ENCODE measurements at regions not wholly inside any gene's neighbourhood (a gene's known extent, or its start where the extent isn't known, plus 50 kb on each side); places are given as distances from the start of the nearest gene placed in this dataset.

- TF ChIP-seq EZH2 (IDR thresholded peaks at IDR 0.05; ENCODE audit: insufficient read depth, poor library complexity, severe bottlenecking) (no peak), EZH2phosphoT487 (IDR thresholded peaks at IDR 0.05; ENCODE audit: insufficient read depth, low read depth) (no peak)
These were observed 792.0 kb downstream of the LTN1 start for GRCh38 chr21:28200726-28201125.

Measured in GM23248 (cell line).